ENCODE measurements at regions not wholly inside any gene's neighbourhood (a gene's known extent, or its start where the extent isn't known, plus 50 kb on each side); places are given as distances from the start of the nearest gene placed in this dataset.

DNA sequence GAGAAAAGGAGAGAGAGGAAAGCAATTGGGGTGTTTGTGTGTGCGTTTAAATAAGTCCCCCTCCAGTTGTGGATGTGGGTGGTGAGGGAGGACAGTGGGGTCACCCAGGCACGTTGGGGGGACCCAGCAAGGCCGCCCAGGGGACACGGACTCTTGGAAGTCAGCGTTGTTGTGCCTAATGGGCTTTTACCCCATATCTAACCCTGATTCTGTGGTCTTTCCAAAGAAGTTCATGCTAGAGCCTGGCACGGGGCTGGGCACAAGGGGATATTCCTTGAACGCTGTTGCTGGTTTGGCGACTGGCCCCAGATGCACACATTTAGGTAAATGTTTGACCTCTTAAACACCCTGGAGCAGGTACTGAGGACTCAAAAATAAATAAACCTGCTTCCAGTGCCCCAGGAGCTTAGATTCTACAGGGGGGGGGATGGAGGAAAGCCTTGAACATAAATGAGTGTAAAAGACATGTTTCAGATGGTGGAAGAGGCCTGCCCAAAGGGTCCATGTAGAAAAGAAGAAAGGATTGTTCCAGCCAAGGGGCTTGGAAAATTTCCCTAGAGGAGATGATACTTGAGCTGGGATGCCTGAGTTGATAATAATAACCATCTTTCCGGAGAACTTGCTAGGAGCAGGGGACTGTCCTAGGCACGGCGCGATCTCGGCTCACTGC is 97.7 kb upstream of the SIX3 start:
- TF ChIP-seq JUND (IDR thresholded peaks at IDR 0.05; ENCODE audit: low read depth): no peak
- no peak for DNase-seq (ENCODE audit: low read depth in 1 of 2, low spot score in 1 of 2)
- in situ Hi-C loops (cut with HindIII; ENCODE audit: low pct_unique_long_range_greater_than_20kb, low sequenced_read_pairs): no loop called here

DNA sequence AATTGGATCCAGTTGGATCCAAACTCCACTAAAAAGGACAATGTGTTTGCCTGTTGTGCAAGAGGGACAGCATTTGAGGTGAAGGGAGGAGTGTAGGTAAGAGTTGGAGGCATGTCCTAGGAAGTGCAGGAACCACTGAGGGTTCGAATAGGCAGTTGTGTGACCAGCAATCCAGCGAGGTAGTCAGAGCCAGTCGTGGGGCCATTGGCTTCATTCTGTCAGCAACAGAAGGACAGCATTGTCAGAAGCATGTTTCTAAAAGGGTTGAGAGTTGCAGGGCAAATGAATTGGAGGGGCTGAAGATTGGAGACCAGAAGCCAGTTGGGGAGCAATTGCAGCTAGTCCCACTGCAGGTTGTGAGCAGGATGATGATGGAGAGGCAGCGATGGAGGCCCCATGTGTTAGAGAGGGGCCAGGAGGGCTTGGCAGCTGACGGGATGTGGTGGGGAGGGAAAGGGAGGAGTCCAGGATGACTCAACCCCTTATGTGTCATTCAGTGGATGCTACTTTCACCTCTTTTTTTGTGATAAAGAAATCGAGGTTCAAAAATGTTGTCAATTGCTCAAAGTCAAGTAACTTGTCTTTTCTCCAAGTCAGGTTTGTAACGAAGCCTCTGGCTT is 96.7 kb upstream of the SIX3 start:
- no peak for TF ChIP-seq JUND (IDR thresholded peaks at IDR 0.05; ENCODE audit: low read depth)
- DNase-seq (ENCODE audit: low read depth in 1 of 2, low spot score in 1 of 2): no peak
- in situ Hi-C loops (cut with HindIII; ENCODE audit: low pct_unique_long_range_greater_than_20kb, low sequenced_read_pairs): no loop called here

GRCh38 chr2:44848026-44848425 is 93.5 kb upstream of the SIX3 start:
- no peak for TF ChIP-seq JUND (IDR thresholded peaks at IDR 0.05; ENCODE audit: low read depth)
- no peak for DNase-seq (ENCODE audit: low read depth in 1 of 2, low spot score in 1 of 2)

GRCh38 chr2:44850016-44850415 is 91.5 kb upstream of the SIX3 start:
- in situ Hi-C loops (cut with HindIII; ENCODE audit: low pct_unique_long_range_greater_than_20kb, low sequenced_read_pairs): no loop called here
- TF ChIP-seq JUND (IDR thresholded peaks at IDR 0.05; ENCODE audit: low read depth): no peak
- no peak for DNase-seq (ENCODE audit: low read depth in 1 of 2, low spot score in 1 of 2)

More at GRCh38 chr2:44848026-44848425, 93.5 kb upstream of the SIX3 start:
- in situ Hi-C loops (cut with HindIII; ENCODE audit: low pct_unique_long_range_greater_than_20kb, low sequenced_read_pairs): no loop called here

- in situ Hi-C loops (cut with HindIII; ENCODE audit: low pct_unique_long_range_greater_than_20kb, low sequenced_read_pairs): no loop called here
- no peak for TF ChIP-seq JUND (IDR thresholded peaks at IDR 0.05; ENCODE audit: low read depth)
- DNase-seq (ENCODE audit: low read depth in 1 of 2, low spot score in 1 of 2): no peak
Observed at GRCh38 chr2:44851518-44851917, 90.0 kb upstream of the SIX3 start.

DNA sequence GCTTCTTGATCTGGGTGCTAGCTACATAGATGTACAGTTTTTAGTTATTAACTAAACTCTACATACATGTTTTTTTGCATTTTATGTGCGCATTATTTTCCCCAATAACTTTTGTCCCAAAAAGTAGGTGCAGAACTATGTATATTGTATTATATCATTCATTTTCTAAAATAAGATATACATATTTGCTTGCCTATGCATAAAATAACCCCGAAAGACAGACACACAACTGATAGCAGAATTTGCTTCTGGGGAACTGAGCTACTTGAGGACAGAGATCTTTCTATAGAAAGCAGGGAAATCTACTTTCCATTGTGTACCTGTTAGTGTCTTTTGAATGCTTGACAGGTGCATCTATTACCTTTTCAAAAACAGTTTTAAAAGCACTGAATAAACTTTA is 88.9 kb upstream of the SIX3 start:
- no peak for TF ChIP-seq JUND (IDR thresholded peaks at IDR 0.05; ENCODE audit: low read depth)
- in situ Hi-C loops (cut with HindIII; ENCODE audit: low pct_unique_long_range_greater_than_20kb, low sequenced_read_pairs): no loop called here

DNA sequence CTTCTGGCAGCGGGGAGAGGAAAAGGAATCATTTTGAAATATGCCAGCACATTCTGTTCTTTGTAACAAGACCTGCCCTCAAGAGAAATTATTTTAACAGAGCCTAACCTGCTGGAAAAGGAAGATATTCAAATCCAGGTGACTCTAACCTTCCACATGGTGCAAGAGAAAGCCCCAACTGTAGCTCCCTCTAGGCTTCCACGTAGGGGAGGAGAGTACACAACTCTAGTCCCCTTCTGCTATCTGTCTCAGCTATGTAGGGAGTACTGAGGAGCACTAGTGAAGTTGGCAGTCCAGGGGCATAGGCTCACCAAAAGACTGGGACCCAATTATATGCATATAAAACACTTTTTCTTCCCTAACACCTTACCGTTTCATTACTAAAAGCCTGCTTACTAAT is 82.2 kb upstream of the SIX3 start:
- TF ChIP-seq JUND (IDR thresholded peaks at IDR 0.05; ENCODE audit: low read depth): no peak
- in situ Hi-C loops (cut with HindIII; ENCODE audit: low pct_unique_long_range_greater_than_20kb, low sequenced_read_pairs): no loop called here
- no peak for DNase-seq (ENCODE audit: low read depth in 1 of 2, low spot score in 1 of 2)

More for the DNA sequence above, 88.9 kb upstream of the SIX3 start:
- no peak for DNase-seq (ENCODE audit: low read depth in 1 of 2, low spot score in 1 of 2)

DNA sequence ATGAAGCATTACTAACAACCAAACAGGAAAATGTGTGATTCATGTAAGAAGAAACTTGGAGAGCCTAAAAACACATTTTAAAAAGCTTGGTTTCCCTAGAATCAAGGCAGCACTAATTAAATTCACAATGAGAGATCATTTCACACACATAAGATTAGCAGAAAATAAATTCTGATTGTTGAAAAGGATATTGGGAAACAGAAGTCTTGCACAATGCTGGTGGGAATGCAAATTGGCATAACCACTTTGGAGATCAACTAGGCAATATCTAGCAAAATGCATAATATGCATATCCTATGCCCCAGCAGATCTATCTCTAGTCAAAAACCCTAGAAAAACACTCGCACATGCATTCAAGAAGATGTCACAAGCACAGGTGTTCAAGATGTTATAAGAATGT is 75.3 kb upstream of the SIX3 start:
- TF ChIP-seq JUND (IDR thresholded peaks at IDR 0.05; ENCODE audit: low read depth): no peak
- DNase-seq (ENCODE audit: low read depth in 1 of 2, low spot score in 1 of 2): no peak
- in situ Hi-C loops (cut with HindIII; ENCODE audit: low pct_unique_long_range_greater_than_20kb, low sequenced_read_pairs): no loop called here

- no peak for TF ChIP-seq JUND (IDR thresholded peaks at IDR 0.05; ENCODE audit: low read depth)
- DNase-seq (ENCODE audit: low read depth in 1 of 2, low spot score in 1 of 2): no peak
- in situ Hi-C loops (cut with HindIII; ENCODE audit: low pct_unique_long_range_greater_than_20kb, low sequenced_read_pairs): no loop called here
Observed at GRCh38 chr2:44869761-44870160, 71.7 kb upstream of the SIX3 start.

- in situ Hi-C loops (cut with HindIII; ENCODE audit: low pct_unique_long_range_greater_than_20kb, low sequenced_read_pairs): no loop called here
Observed at GRCh38 chr2:44877417-44877816, 64.1 kb upstream of the SIX3 start.

GRCh38 chr2:44879269-44880124 is 62.0 kb upstream of the SIX3 start:
- no peak for TF ChIP-seq JUND (IDR thresholded peaks at IDR 0.05; ENCODE audit: low read depth)
- in situ Hi-C loops (cut with HindIII; ENCODE audit: low pct_unique_long_range_greater_than_20kb, low sequenced_read_pairs): no loop called here
- no peak for DNase-seq (ENCODE audit: low read depth in 1 of 2, low spot score in 1 of 2)

More at GRCh38 chr2:44877417-44877816, 64.1 kb upstream of the SIX3 start:
- no peak for DNase-seq (ENCODE audit: low read depth in 1 of 2, low spot score in 1 of 2)
- no peak for TF ChIP-seq JUND (IDR thresholded peaks at IDR 0.05; ENCODE audit: low read depth)

- DNase-seq (ENCODE audit: low read depth in 1 of 2, low spot score in 1 of 2): no peak
- in situ Hi-C loops (cut with HindIII; ENCODE audit: low pct_unique_long_range_greater_than_20kb, low sequenced_read_pairs): no loop called here
- no peak for TF ChIP-seq JUND (IDR thresholded peaks at IDR 0.05; ENCODE audit: low read depth)
Observed at GRCh38 chr2:44880125-44880483, 61.4 kb upstream of the SIX3 start.

DNA sequence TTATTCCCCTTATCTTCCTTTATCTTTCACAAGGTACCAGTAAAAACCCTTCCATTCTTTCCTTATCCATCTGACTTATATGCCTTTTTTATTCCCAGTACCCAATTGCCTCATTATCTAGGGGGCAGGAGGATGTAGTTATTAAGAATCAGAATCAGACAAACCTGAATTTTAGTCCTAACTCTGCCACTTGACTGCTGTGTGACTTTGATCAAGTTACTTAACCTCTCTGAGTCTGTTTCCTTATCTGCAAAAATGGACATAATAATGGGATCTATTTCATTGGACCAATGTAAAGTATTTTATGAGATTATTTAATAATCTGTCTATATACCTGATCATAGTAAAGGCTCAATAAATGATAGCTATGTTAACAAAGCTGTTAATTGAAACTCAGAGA is 59.6 kb upstream of the SIX3 start:
- no peak for DNase-seq (ENCODE audit: low read depth in 1 of 2, low spot score in 1 of 2)
- in situ Hi-C loops (cut with HindIII; ENCODE audit: low pct_unique_long_range_greater_than_20kb, low sequenced_read_pairs): no loop called here

More for the DNA sequence above, 59.6 kb upstream of the SIX3 start:
- TF ChIP-seq JUND (IDR thresholded peaks at IDR 0.05; ENCODE audit: low read depth): no peak
